PC-9 (cell line): ENCODE measurements at regions not wholly inside any gene's neighbourhood (a gene's known extent, or its start where the extent isn't known, plus 50 kb on each side); places are given as distances from the start of the nearest gene placed in this dataset.
"Not testable (repeated sequence)": the region's sequence is repeated elsewhere in the genome, so short reads cannot be mapped to it uniquely, and the experiment has no call there.

Experiments used
- BruUV-seq: library from RNA; stranded (reverse); fragments of 400-500 nt; replicated peaks from 2 replicates; lab custom pipeline; 2021; lab: Mats Ljungman, UMichigan
- CTCF ChIA-PET: fragments of 300-600 bp; sonication (Branson Sonifier 250); formaldehyde crosslinking; loops from one replicate; lab custom pipeline; 2022; ENCODE audit warnings: antibody characterized with exemption; lab: Charles Lee
- POLR2A ChIA-PET: fragments of 300-600 bp; sonication (Branson Sonifier 250); formaldehyde crosslinking; loops from one replicate; lab custom pipeline; 2022; ENCODE audit warnings: antibody characterized with exemption; ENCODE audit not compliant: unreplicated experiment; lab: Charles Lee
- DNase-seq, 2 experiments: peaks; one replicate each; pipeline versions ENCODE4 v3.0.0 to v3.0.0-alpha.2; 2015 to 2022; ENCODE audit warnings: mixed read lengths in 1 of 2
- H2AFZ ChIP-seq: fragments of 200-600 bp; sonication (generic); 2 replicates; pipeline ENCODE4 v1.8.1; 2017; ENCODE audit warnings: antibody characterized with exemption
- H3F3A ChIP-seq: fragments of 200-600 bp; sonication (generic); 2 replicates; pipeline ENCODE4 v1.8.1; 2017; ENCODE audit warnings: antibody characterized with exemption, mild to moderate bottlenecking, low read depth; ENCODE audit not compliant: insufficient read depth
- H3K27ac ChIP-seq: fragments of 200-600 bp; sonication (generic); 2 replicates; pipeline ENCODE4 v1.6.1; 2016; ENCODE audit warnings: mixed run types
- H3K27me3 ChIP-seq: fragments of 200-600 bp; sonication (generic); 2 replicates; pipeline ENCODE4 v1.6.1; 2016; ENCODE audit warnings: low read depth, mixed run types; ENCODE audit not compliant: insufficient read depth
- H3K36me3 ChIP-seq: fragments of 200-600 bp; sonication (generic); 2 replicates; pipeline ENCODE4 v1.6.1; 2016; ENCODE audit warnings: low read depth, mixed run types
- H3K4me1 ChIP-seq: fragments of 200-600 bp; sonication (generic); replicated peaks from 2 replicates; pipeline ENCODE4 v1.6.1; 2016; ENCODE audit warnings: mixed run types; ENCODE audit not compliant: insufficient read depth
- H3K4me2 ChIP-seq: fragments of 200-600 bp; sonication (generic); 2 replicates; pipeline ENCODE4 v1.6.1; 2017; ENCODE audit warnings: mixed run types
- H3K4me3 ChIP-seq: fragments of 200-600 bp; sonication (generic); 2 replicates; pipeline ENCODE4 v1.6.1; 2016; ENCODE audit warnings: mixed run types
- H3K79me2 ChIP-seq: fragments of 200-600 bp; sonication (generic); 2 replicates; pipeline ENCODE4 v1.6.1; 2017; ENCODE audit warnings: low read depth, mixed run types
- H3K9me2 ChIP-seq: fragments of 200-600 bp; sonication (generic); 2 replicates; pipeline ENCODE4 v1.8.1; 2017; ENCODE audit warnings: mild to moderate bottlenecking; ENCODE audit not compliant: insufficient read depth
- H3K9me3 ChIP-seq: fragments of 200-600 bp; sonication (generic); 2 replicates; pipeline ENCODE4 v1.8.1; 2016; ENCODE audit warnings: low read depth; ENCODE audit not compliant: insufficient read depth
- H4K20me1 ChIP-seq: fragments of 200-600 bp; sonication (generic); 2 replicates; pipeline ENCODE4 v1.8.1; 2017; ENCODE audit not compliant: insufficient read depth
- EZH2 ChIP-seq: fragments of 200-600 bp; sonication (generic); IDR thresholded peaks from 2 replicates; pipeline ENCODE4 v1.8.0; 2017; ENCODE audit warnings: antibody characterized with exemption, low read depth
- intact Hi-C: fragments of 100-400 bp; cut with micrococcal nuclease; formaldehyde crosslinking; loops from one replicate; pipeline ENCODE4 v1.10.0; 2022; ENCODE audit not compliant: unreplicated experiment
- TF ChIP-seq, protein P1 (sequence below): fragments of 200-600 bp; sonication (generic); conservative IDR thresholded peaks from 2 replicates; pipeline ENCODE4 v1.6.1; 2017; ENCODE audit warnings: mixed run types, antibody characterized with exemption, mild to moderate bottlenecking, moderate library complexity

- H3F3A ChIP-seq = no peaks in the 10 kb centered on the region
- TF ChIP-seq, protein P1, sequence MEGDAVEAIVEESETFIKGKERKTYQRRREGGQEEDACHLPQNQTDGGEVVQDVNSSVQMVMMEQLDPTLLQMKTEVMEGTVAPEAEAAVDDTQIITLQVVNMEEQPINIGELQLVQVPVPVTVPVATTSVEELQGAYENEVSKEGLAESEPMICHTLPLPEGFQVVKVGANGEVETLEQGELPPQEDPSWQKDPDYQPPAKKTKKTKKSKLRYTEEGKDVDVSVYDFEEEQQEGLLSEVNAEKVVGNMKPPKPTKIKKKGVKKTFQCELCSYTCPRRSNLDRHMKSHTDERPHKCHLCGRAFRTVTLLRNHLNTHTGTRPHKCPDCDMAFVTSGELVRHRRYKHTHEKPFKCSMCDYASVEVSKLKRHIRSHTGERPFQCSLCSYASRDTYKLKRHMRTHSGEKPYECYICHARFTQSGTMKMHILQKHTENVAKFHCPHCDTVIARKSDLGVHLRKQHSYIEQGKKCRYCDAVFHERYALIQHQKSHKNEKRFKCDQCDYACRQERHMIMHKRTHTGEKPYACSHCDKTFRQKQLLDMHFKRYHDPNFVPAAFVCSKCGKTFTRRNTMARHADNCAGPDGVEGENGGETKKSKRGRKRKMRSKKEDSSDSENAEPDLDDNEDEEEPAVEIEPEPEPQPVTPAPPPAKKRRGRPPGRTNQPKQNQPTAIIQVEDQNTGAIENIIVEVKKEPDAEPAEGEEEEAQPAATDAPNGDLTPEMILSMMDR = no peak
- TF ChIP-seq EZH2 = no peak
- no peaks in the 10 kb centered on the region for H4K20me1 ChIP-seq
- H3K36me3 ChIP-seq = no peaks in the 10 kb centered on the region
- H3K9me2 ChIP-seq = no peaks in the 10 kb centered on the region
- H3K79me2 ChIP-seq = no peaks in the 10 kb centered on the region
- intact Hi-C loops = no loop called here
- no peak overlapping the region for H3K4me2 ChIP-seq
- ChIA-PET CTCF (no interaction called here), POLR2A (no interaction called here)
- BruUV-seq = no TSS peak
- no peaks in the 10 kb centered on the region for H3K9me3 ChIP-seq
- H3K27me3 ChIP-seq = no peaks in the 10 kb centered on the region
- no peak overlapping the region for H3K27ac ChIP-seq
- H2AFZ ChIP-seq = no peak overlapping the region
- no peak for DNase-seq
- no peaks in the 10 kb centered on the region for H3K4me1 ChIP-seq
- H3K4me3 ChIP-seq = no peak overlapping the region
Measured at GRCh38 chr4:146104541-146104940, 71.0 kb upstream of the LSM6 start.

GRCh38 chr4:146104052-146104451 is 71.5 kb upstream of the LSM6 start:
- H3K27ac ChIP-seq, H3K36me3 ChIP-seq, BruUV-seq, POLR2A ChIA-PET, H3K9me2 ChIP-seq, H2AFZ ChIP-seq, H3K4me2 ChIP-seq, H4K20me1 ChIP-seq, H3K4me3 ChIP-seq, H3K9me3 ChIP-seq, CTCF ChIA-PET, H3K27me3 ChIP-seq, intact Hi-C loops, H3K4me1 ChIP-seq, H3F3A ChIP-seq, DNase-seq, H3K79me2 ChIP-seq: not testable (repeated sequence)

- H3F3A ChIP-seq = no peaks in the 10 kb centered on the region
- H3K27ac ChIP-seq = no peak overlapping the region
- no TSS peak for BruUV-seq
- intact Hi-C loops = loop anchor here (5.0 to 10.0 kb wide), 2 partner anchors 243 to 815 kb away; no protein-coding TSS in a partner anchor
- H2AFZ ChIP-seq = no peak overlapping the region
- no peak overlapping the region for H3K4me2 ChIP-seq
- H3K4me1 ChIP-seq = no peaks in the 10 kb centered on the region
- no peaks in the 10 kb centered on the region for H3K36me3 ChIP-seq
- no peak overlapping the region for H3K4me3 ChIP-seq
- CTCF ChIA-PET = no interaction called here
- no peak for DNase-seq
- TF ChIP-seq, protein P1 = no peak
- no peak for TF ChIP-seq EZH2
- H3K9me3 ChIP-seq = no peaks in the 10 kb centered on the region
- H3K27me3 ChIP-seq = no peaks in the 10 kb centered on the region
- H4K20me1 ChIP-seq = no peaks in the 10 kb centered on the region
- H3K79me2 ChIP-seq = no peaks in the 10 kb centered on the region
- no peaks in the 10 kb centered on the region for H3K9me2 ChIP-seq
- POLR2A ChIA-PET = interaction anchor here (0.6 kb wide), 1 partner anchor 1434 kb away, joined by 3 read pairs; no protein-coding TSS in a partner anchor
Measured at GRCh38 chr4:146099585-146099984, 75.9 kb upstream of the LSM6 start.

- ChIA-PET CTCF (no interaction called here), POLR2A (no interaction called here)
- no peak for DNase-seq
- no peaks in the 10 kb centered on the region for H3K4me1 ChIP-seq
- H3K9me2 ChIP-seq = no peaks in the 10 kb centered on the region
- no peaks in the 10 kb centered on the region for H3K27me3 ChIP-seq
- no peaks in the 10 kb centered on the region for H3K9me3 ChIP-seq
- no peak overlapping the region for H3K27ac ChIP-seq
- no peak overlapping the region for H2AFZ ChIP-seq
- no TSS peak for BruUV-seq
- TF ChIP-seq, protein P1 = no peak
- no peak for TF ChIP-seq EZH2
- no peak overlapping the region for H3K4me2 ChIP-seq
- no peaks in the 10 kb centered on the region for H3K36me3 ChIP-seq
- H3K79me2 ChIP-seq = no peaks in the 10 kb centered on the region
- H3K4me3 ChIP-seq = no peak overlapping the region
- intact Hi-C loops = loop anchor here (5.0 to 10.0 kb wide), 2 partner anchors 243 to 816 kb away; no protein-coding TSS in a partner anchor
- no peaks in the 10 kb centered on the region for H4K20me1 ChIP-seq
- no peaks in the 10 kb centered on the region for H3F3A ChIP-seq
Measured at GRCh38 chr4:146098978-146099377, 76.5 kb upstream of the LSM6 start.
